HTR-8/SVneo (cell line): ENCODE measurements at regions not wholly inside any gene's neighbourhood (a gene's known extent, or its start where the extent isn't known, plus 50 kb on each side); places are given as distances from the start of the nearest gene placed in this dataset.
"Not testable (repeated sequence)": the region's sequence is repeated elsewhere in the genome, so short reads cannot be mapped to it uniquely, and the experiment has no call there.

Source experiments
- DNase-seq: peaks from one replicate; pipeline ENCODE4 v3.0.0; 2011; ENCODE audit warnings: low spot score, mixed read lengths; ENCODE audit not compliant: insufficient read length
- FAIRE-seq: peaks from 2 replicates; lab custom pipeline; 2011; peaks lifted over from hg19 to GRCh38; lab: Jason Lieb, UNC

DNA sequence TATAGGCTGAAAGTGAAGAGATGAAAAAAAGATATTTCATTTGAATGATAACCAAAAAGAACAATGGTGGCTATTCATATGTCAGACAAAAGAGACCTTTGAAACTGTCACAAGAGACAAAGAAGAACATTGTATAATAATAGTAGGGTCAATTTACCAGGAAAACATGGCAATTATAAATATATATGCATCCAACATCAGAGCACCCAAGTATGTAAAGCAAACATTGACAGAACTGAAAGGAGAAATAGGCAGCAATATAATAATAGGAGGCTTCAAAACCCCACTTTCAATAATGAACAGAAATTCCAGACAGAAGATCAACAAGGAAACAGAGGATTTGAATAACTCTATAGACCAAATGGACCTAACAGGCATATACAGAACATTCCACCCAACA lies 876.2 kb downstream of the GRID1 start:
- FAIRE-seq (no peak), DNase-seq (no peak)

DNA sequence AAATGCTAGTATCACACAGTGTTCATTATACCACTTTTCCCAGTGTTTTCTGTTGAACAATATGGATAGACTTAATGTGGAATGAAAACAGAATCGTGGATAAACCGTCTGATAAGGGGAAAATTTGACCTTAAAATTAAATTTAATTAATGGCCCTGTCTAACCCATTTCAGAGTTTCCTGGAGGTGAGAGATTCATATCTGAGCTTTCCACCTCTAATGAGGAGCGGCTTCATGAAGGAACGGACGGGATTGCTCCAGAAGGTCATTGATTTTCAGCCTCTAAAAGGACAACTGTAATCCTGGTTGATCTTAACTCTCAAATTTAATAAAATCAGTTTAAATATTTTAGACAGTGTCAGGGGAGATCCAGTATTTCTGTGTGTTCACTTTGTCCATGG lies 874.9 kb downstream of the GRID1 start:
- no peak for DNase-seq
- FAIRE-seq, result no peak

DNA sequence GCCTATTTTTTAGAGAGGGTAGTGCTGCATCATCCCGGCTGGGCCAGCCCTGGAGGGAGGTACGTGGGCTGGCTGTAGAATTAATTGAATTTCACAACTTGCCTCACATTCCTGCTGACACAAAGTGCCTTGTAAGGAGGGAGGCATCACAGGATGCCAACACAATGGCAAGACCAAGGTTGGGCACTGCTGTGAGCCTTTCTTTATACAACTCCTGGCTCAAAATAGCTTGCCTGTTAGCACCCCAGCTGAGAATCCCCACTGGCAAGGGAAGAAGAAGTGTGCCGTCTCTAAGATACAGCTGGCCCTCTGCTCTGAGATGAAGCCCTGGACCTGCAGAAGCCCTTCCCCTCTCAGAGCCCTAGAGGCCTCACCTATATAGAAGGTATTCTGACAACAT lies 873.9 kb downstream of the GRID1 start:
- no peak for FAIRE-seq
- DNase-seq, result no peak

DNA sequence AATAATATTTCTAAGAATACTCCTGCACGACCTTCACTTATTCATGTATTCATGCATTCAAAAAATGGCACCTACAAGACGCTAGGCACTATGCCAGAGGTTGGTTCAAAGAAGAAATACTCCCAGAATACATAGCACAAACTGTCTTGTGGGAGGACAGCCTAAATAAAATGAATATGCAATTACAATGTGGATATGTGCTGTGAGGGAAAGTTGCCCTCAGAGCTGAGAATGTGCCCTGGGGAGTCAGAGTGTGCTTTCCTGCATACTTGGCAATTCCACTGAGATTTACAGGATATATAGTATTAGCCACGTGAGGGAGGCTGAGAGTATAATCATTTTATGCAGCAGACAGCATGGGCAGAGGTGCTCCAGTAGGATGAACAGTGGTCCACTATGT lies 872.9 kb downstream of the GRID1 start:
- no peak for DNase-seq
- FAIRE-seq, result no peak

DNA sequence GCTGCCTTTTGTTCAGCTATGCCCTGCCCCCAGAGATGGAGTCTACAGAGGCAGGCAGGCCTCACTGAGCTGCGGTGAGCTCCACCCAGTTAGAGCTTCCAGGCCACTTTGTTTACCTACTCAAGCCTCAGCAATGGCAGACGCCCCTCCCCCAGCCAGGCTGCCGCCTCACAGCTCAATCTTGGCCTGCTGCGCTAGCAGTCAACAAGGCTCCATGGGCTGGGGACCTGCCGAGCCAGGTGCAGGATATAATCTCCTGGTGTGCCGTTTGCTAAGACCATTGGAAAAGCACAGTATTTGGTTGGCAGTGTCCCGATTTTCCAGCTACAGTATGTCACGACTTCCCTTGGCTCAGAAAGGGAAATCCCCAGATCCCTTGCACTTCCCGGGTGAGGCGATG lies 862.0 kb downstream of the GRID1 start:
- DNase-seq, FAIRE-seq: not testable (repeated sequence)

DNA sequence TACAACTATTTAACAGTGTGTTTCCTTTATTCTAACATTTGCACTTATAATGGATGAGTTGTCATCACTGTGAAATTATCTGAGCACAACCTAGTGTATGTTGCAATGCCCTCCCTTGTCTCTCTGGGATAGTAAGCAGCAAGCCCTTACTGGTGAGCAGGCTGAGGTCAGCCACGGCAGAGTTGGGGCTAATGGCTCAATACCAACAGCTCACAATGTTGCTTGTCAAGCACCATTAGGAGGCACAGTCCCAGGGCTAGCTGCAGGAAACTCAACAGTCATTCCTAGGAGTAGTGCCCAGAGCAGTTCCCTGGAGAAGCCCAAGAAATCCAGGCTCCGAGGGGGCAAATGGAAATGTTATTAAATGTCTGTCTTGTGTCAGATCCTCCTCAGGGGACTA lies 858.4 kb downstream of the GRID1 start:
- FAIRE-seq (no peak), DNase-seq (no peak)

DNA sequence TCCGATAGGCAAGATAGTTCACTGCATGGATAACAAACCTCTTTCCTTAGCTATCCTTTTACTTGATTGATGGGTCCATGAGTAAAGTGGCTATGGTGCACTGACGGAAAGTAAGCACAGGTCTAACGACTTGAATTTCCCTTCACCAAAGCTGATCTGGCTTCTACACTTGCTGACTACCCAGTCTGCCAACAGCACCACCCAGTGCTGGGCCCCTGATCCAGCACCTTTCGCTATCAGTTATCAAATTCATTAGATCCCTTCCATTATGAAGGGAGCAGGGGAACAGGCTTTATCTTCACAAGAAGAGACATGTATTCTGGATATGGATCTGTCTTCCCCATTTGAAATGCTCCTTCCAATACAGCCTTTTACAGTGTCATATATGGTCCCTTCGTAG lies 855.9 kb downstream of the GRID1 start:
- DNase-seq, result no peak
- no peak for FAIRE-seq

DNA sequence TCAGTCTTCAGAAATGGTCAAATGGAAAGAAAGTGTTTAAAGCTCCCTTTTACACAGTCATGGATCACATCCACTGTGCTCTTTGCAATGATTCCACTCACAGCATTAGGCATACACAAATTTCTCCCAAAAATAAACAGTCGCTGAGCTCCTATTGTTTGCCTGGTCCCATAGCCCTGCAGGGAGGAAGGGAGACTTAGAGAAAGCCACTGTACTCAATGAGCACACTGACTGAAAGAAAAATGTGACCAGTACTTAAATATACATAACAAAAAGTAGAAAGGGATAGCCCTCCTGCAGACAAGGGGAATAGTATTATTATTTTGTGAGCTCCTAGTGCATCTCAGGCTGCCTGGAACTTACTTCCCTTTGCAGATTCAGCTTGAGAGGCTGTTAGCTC lies 853.2 kb downstream of the GRID1 start:
- FAIRE-seq (no peak), DNase-seq (no peak)

DNA sequence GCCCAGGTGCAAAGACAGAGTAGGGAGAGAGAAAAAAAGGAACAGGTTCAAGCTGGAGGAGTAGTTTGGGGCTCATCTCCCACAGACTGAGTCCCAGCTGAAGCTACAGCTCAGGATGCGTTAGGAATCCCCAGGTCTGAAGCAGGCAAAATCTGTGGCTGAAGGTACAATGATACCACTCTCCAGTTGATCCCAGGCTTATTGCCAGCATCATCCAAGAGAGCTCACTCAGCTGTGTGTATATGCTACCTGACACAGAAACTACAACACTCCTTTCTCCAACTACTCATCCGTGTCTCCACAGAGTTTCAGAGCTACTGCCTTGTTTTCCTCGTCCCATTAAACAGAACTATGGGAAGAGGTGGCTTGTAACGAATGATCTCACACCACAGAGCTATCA lies 851.3 kb downstream of the GRID1 start:
- DNase-seq (no peak), FAIRE-seq (no peak)

DNA sequence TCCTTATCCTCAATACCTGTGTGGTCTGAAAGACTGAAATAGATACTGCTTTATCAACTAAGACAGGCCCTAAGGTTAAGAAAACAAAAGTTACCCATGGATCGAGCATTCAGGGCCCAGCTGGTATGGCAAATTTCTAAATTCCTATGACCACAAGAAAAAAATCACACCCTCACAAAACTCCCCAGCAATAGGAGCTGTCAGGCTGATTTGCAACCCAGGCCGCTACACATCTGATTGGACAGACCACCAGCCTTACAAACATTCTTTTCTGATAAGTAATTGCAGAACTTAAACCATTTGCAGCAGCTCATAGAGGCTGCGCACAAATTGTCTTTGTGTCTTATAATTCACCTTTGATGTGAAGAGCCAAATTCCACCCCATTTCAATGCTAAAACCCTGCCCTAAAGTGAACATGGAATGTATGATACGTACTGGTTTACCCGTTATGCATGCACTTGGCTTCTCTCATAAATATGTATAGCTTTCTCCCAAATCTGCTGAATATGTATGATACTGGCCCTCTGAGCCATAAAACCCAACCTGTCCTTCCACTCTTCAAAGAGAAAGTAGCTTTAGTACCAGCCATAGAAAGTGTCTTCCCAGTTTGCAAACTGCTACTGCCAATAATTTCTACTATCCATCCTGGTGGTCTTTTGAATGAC lies 842.5 kb downstream of the GRID1 start:
- DNase-seq (no peak), FAIRE-seq (no peak)

DNA sequence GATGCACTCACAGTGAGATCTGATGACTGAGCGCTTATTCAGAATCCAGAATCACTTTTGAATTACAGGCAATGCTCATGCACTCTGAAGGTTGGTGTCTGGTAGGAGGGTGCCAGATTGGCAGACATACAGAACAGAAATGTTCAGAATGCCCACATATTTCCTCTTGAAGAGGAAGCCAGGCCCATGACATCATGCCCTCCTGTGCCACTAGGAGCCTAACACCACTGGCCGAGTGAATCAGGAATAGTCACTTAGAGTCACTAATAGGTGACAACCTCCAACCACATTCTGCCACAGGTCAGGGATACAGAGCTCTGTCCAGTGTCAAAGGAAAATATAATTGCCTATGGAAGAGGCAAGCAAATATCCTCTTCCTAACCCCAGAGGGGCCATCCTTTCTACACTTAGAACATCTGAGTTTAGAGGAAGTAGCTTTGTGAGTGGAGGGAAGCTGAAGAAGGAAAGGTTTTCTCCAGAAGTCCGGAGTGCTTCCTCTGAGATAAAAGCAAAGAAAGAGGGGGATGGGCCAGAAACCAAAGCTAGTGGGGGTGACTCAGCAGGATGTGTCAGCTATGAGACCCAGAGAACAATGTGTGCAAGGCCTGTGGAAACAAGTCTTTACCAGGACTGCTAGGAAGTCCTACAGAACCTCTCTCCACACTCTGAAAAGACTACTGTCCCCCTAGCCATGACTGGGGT lies 838.8 kb downstream of the GRID1 start:
- no peak for DNase-seq
- FAIRE-seq, result no peak

DNA sequence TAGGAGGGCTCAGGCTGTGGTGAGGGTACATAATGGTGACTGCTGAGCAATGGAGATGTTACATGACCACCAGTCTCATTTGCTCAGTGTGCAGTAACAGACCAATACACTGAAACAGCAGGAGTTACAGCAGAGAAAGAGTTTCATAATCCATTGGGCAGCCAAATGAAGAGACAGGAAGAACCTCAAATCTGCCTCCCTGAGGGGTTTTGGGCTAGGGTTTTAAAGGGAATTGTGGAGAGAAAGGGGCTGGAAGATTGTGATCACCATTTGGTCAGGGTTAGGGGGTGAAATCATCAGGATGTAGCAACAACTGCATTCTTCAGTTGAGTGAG lies 838.3 kb downstream of the GRID1 start:
- DNase-seq (no peak), FAIRE-seq (no peak)

DNA sequence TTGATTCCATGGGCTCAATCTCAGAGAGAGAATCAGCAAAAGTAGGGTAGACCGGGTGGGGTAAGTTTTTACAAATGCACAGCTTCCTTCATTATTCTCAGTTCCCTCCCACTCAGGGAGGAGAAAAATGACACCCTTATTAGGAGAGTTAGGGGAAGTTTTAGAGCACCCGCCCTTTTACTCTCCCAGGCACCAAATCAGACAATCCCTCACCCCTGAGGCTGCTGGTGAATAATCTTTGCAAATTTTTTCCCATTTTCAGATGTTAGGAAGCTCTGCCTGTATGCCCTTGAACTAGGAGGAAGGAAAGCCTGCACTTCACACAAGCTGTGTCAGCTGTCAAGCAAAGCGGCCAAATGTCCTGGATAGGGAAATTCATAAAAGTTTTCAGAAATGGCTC lies 834.9 kb downstream of the GRID1 start:
- DNase-seq (no peak), FAIRE-seq (no peak)

DNA sequence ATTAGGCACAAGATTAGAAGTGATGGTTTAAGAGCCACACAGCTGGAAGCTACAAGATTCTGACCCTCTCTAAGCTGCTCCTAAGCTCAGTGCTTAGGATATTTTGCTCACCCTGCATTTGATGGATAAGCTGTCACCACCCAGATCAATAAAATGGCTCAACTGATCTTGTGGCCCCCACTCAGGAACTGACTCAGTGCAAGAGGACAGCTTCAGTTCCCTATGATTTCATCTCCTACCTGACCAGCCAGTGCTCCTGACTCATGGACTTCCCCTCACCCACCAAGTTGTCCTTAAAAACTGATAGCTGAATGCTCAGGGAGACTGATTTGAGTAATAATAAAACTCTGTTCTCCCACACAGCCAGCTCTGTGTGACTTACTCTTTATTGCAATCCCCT lies 833.8 kb downstream of the GRID1 start:
- FAIRE-seq (no peak), DNase-seq (no peak)

DNA sequence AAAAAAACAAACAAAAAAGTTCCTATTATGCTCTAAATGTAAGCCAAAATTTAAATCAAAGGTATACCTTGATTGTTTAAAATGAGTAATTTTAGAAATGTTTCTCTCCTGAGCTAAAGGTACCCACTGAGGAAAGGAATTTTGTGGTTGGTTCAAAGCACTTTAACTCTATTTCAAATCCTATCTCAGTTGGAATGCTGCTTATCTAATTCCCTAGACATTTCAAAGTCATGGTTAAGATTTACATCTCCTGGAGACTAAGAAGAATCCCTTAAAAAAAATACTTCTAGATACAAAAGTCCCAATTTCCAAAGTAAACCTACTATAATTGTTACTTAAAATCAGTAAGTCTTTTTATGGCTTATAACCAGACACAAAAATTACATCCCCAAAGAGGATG lies 830.7 kb downstream of the GRID1 start:
- DNase-seq, result no peak
- FAIRE-seq, result no peak

DNA sequence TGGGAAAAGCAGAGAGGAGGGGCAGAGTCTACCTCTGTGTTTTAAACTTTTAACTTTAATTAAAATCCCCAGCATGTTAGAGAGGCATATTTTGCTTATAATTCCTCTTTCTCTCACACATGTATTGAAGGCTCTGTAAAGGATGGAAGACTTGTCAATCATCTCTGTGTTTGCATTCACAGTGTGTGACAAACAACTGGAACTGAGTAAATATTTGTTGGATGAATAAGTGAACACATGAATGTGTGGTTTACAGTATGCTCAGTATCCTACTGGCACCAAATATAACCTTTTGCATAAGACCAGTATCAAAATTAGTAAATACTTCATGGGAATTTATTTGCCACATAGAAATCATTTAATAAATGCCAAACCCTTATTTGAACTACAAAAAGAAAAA lies 829.0 kb downstream of the GRID1 start:
- FAIRE-seq (no peak), DNase-seq (no peak)

DNA sequence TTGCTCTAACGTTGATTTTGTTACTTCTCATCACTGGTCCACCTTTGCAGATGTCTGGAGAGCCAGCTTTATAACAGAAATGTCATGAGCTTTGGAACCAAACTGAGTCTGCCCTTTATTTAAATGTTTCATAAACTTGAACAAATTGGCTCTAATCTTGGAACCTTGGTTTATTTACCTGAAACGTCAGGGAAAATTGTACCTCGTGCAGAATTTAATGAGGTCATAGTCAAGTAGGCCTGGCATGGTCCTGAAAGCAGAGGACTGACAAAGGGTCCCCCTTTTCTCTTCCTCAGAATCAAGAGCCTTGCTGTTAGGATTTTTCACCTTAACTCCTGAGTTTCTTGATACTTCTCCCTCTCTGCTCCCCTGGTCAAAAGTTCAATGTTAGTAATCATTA lies 828.0 kb downstream of the GRID1 start:
- DNase-seq (no peak), FAIRE-seq (no peak)

DNA sequence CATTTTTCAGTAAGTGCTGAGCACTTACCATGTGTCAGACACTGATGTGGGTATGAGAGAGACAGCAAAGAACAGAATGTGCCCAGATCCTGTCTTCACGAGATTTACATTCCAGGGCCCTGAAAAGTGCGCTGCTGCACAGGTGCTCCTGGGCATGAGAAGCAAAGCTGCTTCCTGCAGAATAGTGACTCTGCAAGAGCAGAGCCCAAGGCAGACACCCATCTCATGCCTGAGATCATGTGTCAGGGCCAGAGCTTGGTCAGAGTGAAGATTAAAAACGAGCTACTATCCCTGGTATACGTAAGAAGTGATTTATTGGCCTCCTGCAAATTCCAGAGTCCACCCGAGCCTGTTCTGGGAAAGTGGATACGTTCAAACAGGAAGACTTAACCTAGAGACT lies 824.4 kb downstream of the GRID1 start:
- DNase-seq (no peak), FAIRE-seq (no peak)

DNA sequence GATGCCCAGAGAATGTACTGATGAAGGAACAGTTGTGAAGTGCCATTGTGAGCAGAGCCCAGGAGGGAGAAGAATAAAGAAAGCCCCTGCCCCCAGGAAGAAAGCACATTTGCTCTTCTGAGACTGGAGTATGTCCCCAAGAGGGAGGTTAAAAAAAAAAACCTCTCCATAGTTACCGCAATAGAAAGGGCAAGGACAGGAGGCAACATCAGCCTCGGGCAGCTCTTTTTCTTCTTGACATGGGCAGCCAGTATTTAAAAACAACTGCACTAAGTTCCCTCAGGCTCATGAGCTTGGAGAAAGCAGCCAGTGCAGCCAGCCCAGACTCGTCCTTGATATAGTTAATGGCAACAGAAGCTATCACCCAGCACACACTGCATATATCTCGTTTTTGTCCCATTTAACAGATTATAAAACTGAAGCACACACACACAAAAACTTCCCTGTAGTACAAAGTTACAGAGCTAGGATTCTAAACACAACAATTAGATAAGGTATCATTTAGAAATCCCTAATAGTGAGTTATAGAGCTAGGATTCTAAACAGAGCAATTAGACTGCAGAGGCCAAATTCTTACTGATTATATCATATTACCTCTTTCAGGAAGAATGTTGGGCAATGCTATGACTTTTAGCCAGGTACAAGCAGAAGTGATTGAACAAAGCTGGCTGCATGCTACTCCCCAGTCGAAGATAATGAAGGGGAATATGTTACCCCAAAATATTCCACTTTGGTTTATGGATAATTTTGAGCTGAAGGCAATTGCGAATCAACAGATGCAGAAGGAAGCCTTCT lies 823.5 kb downstream of the GRID1 start:
- no peak for FAIRE-seq
- DNase-seq, result no peak

DNA sequence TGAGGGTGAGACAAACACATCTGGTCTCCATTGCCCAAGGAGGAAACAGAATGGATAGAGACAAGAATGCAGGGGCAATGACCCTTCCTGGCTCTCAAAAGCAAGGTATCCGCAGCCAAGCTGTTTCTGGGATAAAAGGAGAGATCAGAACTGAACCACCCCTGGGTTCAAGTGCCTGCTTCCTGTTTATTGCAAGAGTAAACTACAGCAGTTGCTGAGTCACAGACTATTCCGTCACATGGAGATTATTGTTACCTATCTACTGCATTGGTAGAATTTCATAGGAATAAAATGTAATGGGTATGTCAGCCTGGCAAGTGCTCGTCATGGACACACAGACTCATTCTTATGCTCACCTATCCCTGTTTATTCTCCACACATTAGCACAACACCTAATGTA lies 821.6 kb downstream of the GRID1 start:
- DNase-seq (no peak), FAIRE-seq (no peak)

DNA sequence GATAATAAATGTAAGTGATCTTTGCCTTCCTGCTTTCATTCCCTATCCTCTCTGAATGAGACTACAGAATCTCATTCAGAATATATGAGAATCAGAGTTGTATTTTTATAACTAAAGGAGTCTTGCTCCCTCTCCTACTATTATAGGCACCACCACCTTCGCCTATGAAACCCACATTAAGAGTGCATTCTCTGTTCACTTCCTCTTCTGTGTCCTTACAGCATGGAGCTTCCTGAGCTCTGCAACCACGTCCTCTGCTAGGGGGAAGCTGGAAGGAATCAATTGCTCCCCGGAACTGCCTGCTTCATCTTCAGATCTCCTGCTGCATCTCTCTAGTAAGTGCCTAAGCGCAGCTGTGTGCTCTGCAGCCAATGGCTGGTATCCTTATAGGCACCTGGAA lies 820.7 kb downstream of the GRID1 start:
- no peak for DNase-seq
- FAIRE-seq, result no peak
